ENCODE measurements at regions not wholly inside any gene's neighbourhood (a gene's known extent, or its start where the extent isn't known, plus 50 kb on each side); places are given as distances from the start of the nearest gene placed in this dataset.

GRCh38 chr3:117874028-117874690 lies 1160.5 kb downstream of the IGSF11 start:
- TF ChIP-seq CTCF (IDR thresholded peaks at IDR 0.05; ENCODE audit: extremely low read depth, missing control alignments), result no peak
- no peak for DNase-seq (ENCODE audit: low spot score)

GRCh38 chr3:117874904-117875874 lies 1159.5 kb downstream of the IGSF11 start:
- no peak for TF ChIP-seq CTCF (IDR thresholded peaks at IDR 0.05; ENCODE audit: extremely low read depth, missing control alignments)
- DNase-seq (ENCODE audit: low spot score), result no peak

- no peak for DNase-seq (ENCODE audit: low spot score)
- TF ChIP-seq CTCF (IDR thresholded peaks at IDR 0.05; ENCODE audit: extremely low read depth, missing control alignments), result no peak
Observed at GRCh38 chr3:117875887-117876286, 1158.8 kb downstream of the IGSF11 start.

- no peak for DNase-seq (ENCODE audit: low spot score)
- no peak for TF ChIP-seq CTCF (IDR thresholded peaks at IDR 0.05; ENCODE audit: extremely low read depth, missing control alignments)
Observed at GRCh38 chr3:117880638-117881037, 1154.0 kb downstream of the IGSF11 start.

GRCh38 chr3:117881210-117881609 lies 1153.4 kb downstream of the IGSF11 start:
- no peak for TF ChIP-seq CTCF (IDR thresholded peaks at IDR 0.05; ENCODE audit: extremely low read depth, missing control alignments)
- DNase-seq (ENCODE audit: low spot score), result no peak

GRCh38 chr3:117885011-117885441 lies 1149.6 kb downstream of the IGSF11 start:
- peak; percentile 5 for DNase-seq (ENCODE audit: low spot score)
- TF ChIP-seq CTCF (IDR thresholded peaks at IDR 0.05; ENCODE audit: extremely low read depth, missing control alignments), result no peak

- DNase-seq (ENCODE audit: low spot score), result no peak
- no peak for TF ChIP-seq CTCF (IDR thresholded peaks at IDR 0.05; ENCODE audit: extremely low read depth, missing control alignments)
Observed at GRCh38 chr3:117886147-117886546, 1148.5 kb downstream of the IGSF11 start.

Measured in GM20000 (cell line).